Eye (tissue), 1 donor: ENCODE measurements at regions not wholly inside any gene's neighbourhood (a gene's known extent, or its start where the extent isn't known, plus 50 kb on each side); places are given as distances from the start of the nearest gene placed in this dataset.
"Not testable (repeated sequence)": the region's sequence is repeated elsewhere in the genome, so short reads cannot be mapped to it uniquely, and the experiment has no call there.

Source experiments
- DNase-seq: peaks from one replicate; pipeline ENCODE4 v3.0.0-alpha.2; 2015

- no peak for DNase-seq
Measured at GRCh38 chr4:129738175-129738574, 642.2 kb downstream of the C4orf33 start.

DNA sequence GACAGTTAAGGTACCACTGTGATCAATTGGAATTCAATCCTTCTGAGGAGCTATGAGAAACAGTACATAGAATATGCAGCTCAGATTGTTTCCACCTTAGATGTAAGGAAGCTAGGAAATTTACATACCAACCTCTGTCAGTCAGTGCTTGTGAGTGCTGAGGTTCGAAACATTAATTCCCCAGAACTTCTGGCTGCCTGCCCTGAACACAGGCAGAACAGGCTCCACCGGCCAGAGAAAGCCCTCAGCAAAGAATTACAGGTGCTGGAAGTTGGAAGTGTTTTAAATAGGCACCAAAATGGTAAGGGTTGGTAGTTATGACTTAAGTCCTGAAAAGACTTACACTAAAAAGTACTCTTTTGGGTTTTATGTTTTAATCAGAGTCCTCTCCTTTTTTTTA is 651.8 kb downstream of the C4orf33 start:
- DNase-seq, result no peak

DNA sequence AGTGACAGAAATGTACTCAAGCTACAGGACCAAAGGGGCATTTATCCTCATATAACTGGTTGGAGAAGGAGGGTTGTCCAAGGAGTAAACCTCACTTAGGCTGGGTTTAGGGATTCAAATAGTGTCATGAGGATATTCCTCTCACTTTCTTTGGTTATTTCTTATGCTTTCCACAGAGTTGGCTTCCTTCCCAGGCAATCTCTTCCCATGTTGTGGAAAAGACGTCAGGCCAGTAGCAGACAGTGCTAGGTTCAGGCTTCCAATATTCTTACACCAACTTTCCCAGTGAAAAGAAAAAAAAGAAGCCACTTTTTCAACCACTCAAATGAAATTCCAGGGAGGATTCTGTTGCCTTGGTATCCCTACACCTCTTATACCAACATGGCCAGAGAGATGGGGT is 653.0 kb downstream of the C4orf33 start:
- DNase-seq, result no peak

- DNase-seq, result peak; percentile 23
Measured at GRCh38 chr4:129751646-129752045, 655.7 kb downstream of the C4orf33 start.

DNA sequence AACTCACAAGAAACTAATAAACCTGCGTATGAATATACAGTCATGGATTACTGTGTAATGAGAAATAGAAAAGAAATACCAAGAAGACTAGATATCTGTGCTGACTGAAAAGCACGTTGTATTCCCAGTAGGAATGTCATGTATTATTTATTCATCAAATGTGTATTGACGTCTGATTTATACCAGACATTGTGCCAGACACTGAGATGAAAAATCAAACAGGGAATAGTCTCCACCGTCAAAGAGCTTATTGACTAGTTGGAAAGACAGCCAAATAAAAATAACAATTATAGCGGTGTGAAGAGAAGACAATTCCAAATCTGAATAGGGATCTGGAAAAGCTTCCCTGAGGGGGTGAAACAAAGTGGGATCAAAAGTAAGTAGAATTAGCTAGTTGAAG is 687.6 kb downstream of the C4orf33 start:
- peak; percentile 60 for DNase-seq

DNA sequence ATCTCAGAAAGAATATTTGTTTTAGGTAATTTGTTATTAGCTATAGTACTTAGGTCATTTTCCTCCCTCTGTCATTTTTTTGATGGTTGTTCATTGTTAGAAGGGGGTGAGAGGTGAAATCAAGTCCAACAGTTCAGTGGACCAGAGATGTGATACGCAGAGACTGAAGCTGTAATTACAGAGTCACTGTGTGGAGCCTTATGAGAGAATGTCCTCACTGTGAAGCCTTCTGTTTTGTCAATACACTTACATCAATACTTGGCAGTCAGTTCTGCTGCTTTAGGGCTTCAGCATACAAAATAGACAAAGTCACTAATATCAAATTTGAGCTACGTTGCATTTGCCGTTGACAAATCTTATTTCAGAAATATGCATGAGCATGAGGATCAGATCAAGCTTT is 692.5 kb downstream of the C4orf33 start:
- peak; percentile 56 for DNase-seq

- no peak for DNase-seq
Measured at GRCh38 chr4:129804461-129804981, 708.6 kb downstream of the C4orf33 start.

DNA sequence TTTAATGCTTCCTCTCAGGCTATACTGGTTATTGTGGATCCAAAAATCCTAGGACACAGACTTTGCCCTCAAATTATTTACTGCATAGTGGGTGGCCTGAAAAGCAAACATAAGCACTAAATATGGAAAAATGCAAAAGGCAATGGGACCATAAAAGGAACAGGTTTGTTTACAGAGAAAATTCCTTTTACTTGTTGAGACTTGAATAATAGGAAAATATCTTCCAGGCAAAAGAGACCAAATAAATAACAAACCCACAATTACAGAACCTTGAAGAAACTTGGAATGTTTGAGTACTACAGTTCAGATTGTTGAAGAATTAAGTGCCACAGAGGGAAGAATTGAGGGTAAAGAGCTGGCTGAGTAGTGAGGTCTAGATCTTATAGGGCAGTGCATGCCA is 711.0 kb downstream of the C4orf33 start:
- DNase-seq, result no peak

DNA sequence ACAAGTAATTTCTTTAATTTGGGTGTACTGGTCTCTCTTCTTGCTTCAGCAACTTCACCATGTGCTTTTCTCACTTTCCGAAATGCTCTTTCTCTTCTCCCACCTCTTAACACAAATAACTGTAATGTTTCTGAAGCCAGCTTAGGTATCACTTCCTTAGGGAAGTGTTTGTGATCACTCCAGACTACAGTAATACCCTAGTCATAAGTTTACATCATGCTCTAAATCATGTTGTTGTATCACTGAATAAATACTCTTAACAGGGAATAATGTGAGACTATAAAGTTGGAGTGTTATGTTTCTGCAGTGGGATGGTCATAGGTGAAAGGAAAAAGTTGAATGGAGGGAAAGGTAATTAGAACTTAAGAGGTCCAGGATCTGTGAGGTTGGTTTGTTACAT is 712.3 kb downstream of the C4orf33 start:
- no peak for DNase-seq

GRCh38 chr4:129821073-129821472 is 725.1 kb downstream of the C4orf33 start:
- no peak for DNase-seq

DNA sequence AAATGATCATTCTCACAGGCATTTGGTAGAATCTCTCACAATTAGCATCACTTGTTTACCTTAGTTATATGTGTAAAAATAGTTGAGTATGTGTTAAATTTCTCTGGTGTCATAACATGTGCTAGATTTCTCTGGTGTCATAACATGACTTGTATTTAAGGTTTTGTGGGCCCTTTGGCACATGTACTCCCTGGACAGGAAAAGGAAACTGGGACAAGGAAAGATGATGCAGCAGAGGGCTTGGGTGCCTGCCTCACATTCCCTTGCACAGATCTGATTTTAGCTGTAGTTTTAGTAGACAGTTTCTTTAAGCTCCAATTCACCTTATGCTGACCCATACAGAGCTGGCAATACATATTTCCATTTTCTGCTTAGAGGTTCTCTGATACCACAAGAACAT is 726.0 kb downstream of the C4orf33 start:
- DNase-seq, result no peak

DNA sequence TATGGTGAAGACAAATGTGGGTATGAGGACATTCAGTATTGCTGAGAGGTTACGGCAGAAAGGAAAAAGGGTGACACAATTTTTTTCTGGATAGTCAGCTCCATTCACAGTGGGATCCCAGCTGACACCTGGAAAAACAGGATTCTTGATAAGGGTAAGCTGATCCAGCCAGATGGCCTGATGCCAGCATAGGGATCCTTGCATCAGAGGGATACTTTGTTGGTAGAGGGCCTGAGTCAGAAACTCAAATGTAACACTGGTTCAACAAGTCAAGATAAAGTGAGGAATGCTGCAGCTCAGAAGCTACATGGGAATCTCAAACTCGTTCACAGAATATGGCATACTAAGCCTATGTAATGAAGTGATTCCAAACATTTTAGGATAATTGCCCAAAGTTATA is 726.7 kb downstream of the C4orf33 start:
- no peak for DNase-seq

GRCh38 chr4:129823105-129823504 is 727.2 kb downstream of the C4orf33 start:
- no peak for DNase-seq

GRCh38 chr4:129829373-129829772 is 733.4 kb downstream of the C4orf33 start:
- no peak for DNase-seq

- no peak for DNase-seq
Measured at GRCh38 chr4:129839687-129840086, 743.7 kb downstream of the C4orf33 start.

- DNase-seq, result peak; percentile 84
Measured at GRCh38 chr4:129842096-129842495, 746.1 kb downstream of the C4orf33 start.

DNA sequence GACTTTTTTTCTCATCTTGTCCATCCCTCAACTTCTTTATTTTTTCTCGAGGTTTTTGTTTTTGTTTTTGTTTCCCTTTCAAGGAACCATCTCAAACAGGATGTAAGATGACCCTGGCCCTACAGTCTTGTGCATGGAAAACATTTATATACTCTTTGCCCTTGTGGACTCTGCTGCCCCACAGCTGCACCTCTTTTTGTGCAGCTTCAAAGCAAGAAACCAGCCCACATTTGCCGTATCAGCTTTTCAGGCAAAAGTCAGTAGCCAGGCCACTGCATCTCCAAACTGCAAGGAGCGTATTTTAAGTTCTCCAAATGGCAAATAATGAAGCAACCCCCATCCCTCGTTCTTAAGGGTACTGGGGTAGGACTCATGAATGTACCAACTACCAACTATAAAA is 756.5 kb downstream of the C4orf33 start:
- no peak for DNase-seq

DNA sequence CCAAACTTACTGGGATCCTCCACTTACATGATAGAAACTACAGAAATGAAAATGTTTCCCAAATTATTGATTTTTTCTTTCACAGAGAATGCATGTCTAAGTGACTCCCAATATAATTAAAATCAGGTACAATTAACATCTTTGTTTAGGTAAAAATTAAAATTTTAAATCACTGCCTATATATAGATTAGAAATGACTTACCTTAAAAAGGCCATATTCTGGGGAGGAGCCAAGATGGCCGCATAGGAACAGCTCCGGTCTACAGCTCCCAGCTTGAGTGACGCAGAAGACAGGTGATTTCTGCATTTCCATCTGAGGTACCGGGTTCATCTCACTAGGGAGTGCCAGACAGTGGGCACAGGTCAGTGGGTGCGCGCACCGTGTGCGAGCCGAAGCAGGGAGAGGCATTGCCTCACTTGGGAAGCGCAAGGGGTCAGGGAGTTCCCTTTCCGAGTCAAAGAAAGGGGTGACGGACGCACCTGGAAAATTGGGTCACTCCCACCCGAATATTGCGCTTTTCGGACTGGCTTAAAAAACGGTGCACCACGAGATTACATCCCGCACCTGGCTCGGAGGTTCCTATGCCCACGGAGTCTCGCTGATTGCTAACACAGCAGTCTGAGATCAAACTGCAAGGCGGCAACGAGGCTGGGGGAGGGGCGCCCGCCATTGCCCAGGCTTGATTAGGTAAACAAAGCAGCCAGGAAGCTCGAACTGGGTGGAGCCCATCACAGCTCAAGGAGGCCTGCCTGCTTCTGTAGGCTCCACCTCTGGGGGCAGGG is 757.9 kb downstream of the C4orf33 start:
- DNase-seq, result not testable (repeated sequence)

DNA sequence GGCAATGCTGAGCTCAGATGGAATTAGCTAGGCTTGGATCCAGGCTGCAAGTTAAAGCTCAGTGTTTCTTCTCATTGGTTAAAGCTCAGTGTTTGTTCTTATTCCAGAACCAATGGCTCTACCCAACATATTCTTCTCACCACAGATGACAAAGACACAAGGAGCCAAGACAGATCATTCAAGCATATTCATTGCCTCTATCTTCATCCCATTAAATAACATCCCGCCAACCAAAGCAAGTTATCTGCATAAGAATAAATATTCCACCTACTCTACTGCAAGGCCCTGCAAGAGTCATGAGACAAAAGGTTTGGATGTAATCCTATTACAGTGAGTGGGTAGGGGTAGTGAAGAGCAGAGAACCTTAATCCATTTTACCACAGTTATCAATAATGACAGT is 766.5 kb downstream of the C4orf33 start:
- DNase-seq, result no peak

DNA sequence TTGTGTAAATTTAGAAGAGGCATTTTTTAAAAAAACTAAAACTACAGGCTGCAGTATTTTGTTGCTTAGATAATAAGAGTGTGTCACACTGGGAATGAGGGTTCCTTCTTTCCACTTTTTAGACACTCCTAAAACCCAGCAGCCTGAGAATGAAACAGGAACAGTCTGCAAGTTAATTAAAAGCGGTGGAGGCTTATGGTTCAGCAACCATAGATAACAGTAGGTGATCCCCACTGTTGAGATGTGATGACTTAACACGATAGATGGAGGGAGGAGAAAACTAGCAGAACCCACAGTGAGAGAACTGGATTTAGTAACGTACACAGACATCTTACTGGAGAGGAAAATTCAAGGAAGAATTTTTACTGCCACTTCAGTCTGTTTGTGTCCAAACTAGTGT is 767.3 kb downstream of the C4orf33 start:
- DNase-seq, result no peak

- no peak for DNase-seq
Measured at GRCh38 chr4:129883996-129884395, 788.0 kb downstream of the C4orf33 start.

- no peak for DNase-seq
Measured at GRCh38 chr4:129897111-129897510, 801.2 kb downstream of the C4orf33 start.

- no peak for DNase-seq
Measured at GRCh38 chr4:129899849-129900248, 803.9 kb downstream of the C4orf33 start.

DNA sequence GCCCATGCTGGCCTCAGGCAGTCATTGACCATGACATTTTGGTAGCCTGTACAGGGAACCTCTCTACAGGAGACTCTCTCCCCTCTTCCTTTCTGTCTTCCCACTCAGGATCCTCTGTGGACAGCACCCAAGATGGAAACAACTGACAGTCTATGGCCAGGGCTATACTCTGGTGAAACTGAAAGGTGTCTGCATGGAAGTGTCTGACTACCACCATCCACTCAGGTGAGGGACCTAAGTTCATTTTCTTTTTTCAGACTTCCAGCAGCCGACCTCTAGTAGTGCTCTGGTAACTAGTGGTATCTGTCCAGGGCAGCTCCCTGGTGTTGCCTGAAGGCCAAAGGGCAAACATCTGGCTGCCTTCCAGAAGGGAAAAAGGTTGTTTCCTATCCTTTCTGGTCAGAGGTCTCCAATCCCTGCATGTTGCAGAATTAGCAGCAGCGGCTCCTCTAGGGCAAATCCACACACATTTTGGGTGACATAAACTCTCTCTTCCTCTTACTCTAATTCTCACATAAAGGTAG is 804.5 kb downstream of the C4orf33 start:
- DNase-seq, result no peak

- DNase-seq, result no peak
Measured at GRCh38 chr4:129901205-129901604, 805.3 kb downstream of the C4orf33 start.
